Mucosa of descending colon (tissue), 3 donors: ENCODE measurements at regions not wholly inside any gene's neighbourhood (a gene's known extent, or its start where the extent isn't known, plus 50 kb on each side); places are given as distances from the start of the nearest gene placed in this dataset.

Source experiments
- ATAC-seq: fragments of 200-7000 bp; cut with Tn5 transposase; one replicate; pipeline ENCODE4 v1.9.1; 2020; ENCODE audit warnings: mild to moderate bottlenecking, moderate library complexity
- DNase-seq, 3 donors: peaks; one replicate each; pipeline ENCODE4 v3.0.0-alpha.2; 2020
- H3K36me3 ChIP-seq: fragments of 200-600 bp; one replicate; pipeline ENCODE4 v1.8.0; 2021; ENCODE audit warnings: low read depth, mild to moderate bottlenecking
- H3K4me1 ChIP-seq: fragments of 200-600 bp; one replicate; pipeline ENCODE4 v1.8.0; 2021; ENCODE audit warnings: low read depth, mild to moderate bottlenecking
- H3K4me3 ChIP-seq: fragments of 200-600 bp; one replicate; pipeline ENCODE4 v1.8.0; 2021; ENCODE audit warnings: mild to moderate bottlenecking
- H3K9me3 ChIP-seq: fragments of 200-600 bp; one replicate; pipeline ENCODE4 v1.8.0; 2021; ENCODE audit warnings: mild to moderate bottlenecking
- intact Hi-C, 2 donors: fragments of 100-400 bp; cut with DNase I in 1 of 2; cut with micrococcal nuclease in 1 of 2; formaldehyde crosslinking; loops; one replicate each; pipeline versions ENCODE4 v1.11.0 to v1.11.1; 2022; cut with DNase I, micrococcal nuclease
- TF ChIP-seq, protein P1 (sequence below): fragments of 200-600 bp; IDR thresholded peaks from one replicate; pipeline ENCODE4 v1.8.0; 2022; ENCODE audit warnings: antibody characterized with exemption, mild to moderate bottlenecking
- donor health status: DM: no; HTN: no; CAD: no; lungs with moderate emphysema.
- donor health status: DM: no; HTN: no; CAD: no.
- donor health status: DM: no; HTN: yes; CAD: no.

GRCh38 chr6:126185774-126186173, 154.1 kb upstream of the CENPW start:
- TF ChIP-seq, protein P1, sequence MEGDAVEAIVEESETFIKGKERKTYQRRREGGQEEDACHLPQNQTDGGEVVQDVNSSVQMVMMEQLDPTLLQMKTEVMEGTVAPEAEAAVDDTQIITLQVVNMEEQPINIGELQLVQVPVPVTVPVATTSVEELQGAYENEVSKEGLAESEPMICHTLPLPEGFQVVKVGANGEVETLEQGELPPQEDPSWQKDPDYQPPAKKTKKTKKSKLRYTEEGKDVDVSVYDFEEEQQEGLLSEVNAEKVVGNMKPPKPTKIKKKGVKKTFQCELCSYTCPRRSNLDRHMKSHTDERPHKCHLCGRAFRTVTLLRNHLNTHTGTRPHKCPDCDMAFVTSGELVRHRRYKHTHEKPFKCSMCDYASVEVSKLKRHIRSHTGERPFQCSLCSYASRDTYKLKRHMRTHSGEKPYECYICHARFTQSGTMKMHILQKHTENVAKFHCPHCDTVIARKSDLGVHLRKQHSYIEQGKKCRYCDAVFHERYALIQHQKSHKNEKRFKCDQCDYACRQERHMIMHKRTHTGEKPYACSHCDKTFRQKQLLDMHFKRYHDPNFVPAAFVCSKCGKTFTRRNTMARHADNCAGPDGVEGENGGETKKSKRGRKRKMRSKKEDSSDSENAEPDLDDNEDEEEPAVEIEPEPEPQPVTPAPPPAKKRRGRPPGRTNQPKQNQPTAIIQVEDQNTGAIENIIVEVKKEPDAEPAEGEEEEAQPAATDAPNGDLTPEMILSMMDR = no peak

GRCh38 chr6:126188279-126188909, 151.5 kb upstream of the CENPW start:
- DNase-seq = no peak
- TF ChIP-seq, protein P1 = no peak
- no peak for ATAC-seq
- Histone ChIP-seq H3K4me1 (no peaks in the 10 kb centered on the region), H3K36me3 (no peaks in the 10 kb centered on the region), H3K4me3 (no peak overlapping the region), H3K9me3 (no peaks in the 10 kb centered on the region)
- intact Hi-C loops = no loop called here

More at GRCh38 chr6:126185774-126186173, 154.1 kb upstream of the CENPW start:
- Histone ChIP-seq H3K36me3 (no peaks in the 10 kb centered on the region), H3K4me1 (no peaks in the 10 kb centered on the region), H3K4me3 (no peak overlapping the region), H3K9me3 (no peaks in the 10 kb centered on the region)
- DNase-seq (no peak), ATAC-seq (no peak)
- intact Hi-C loops = no loop called here

DNA sequence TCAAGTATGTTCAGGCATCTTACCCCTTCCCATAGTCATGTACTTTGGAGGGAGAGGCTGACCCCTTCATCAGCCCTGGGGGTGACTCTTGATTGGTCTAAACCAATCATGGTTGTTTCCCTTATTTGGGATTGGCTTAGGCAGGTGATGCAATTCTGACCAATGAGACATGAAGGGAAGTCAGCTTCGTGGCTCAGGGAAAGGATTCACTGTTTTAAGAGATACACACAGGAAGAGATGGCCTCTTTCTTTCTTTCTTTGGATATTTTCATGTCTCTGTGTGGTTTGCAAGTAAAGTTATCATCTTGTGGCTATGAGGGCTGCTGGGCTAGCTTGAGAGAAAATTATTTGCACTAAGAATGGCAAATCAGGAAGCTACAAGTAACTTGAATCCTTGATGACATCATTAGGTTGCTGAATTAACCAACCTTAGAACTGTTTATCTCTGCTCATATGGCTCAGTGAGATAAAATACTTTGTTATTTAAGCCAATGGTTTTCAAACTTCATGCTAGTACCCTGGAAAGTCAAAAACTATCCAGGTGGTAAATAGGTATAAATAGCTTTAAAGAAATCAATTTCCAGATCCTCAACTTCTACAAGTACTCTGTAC, 144.2 kb upstream of the CENPW start:
- no peaks in the 10 kb centered on the region for H3K4me1 ChIP-seq
- ATAC-seq = no peak
- TF ChIP-seq, protein P1 = no peak
- intact Hi-C loops = no loop called here
- H3K4me3 ChIP-seq = no peak overlapping the region
- no peaks in the 10 kb centered on the region for H3K9me3 ChIP-seq
- no peak for DNase-seq
- no peaks in the 10 kb centered on the region for H3K36me3 ChIP-seq

DNA sequence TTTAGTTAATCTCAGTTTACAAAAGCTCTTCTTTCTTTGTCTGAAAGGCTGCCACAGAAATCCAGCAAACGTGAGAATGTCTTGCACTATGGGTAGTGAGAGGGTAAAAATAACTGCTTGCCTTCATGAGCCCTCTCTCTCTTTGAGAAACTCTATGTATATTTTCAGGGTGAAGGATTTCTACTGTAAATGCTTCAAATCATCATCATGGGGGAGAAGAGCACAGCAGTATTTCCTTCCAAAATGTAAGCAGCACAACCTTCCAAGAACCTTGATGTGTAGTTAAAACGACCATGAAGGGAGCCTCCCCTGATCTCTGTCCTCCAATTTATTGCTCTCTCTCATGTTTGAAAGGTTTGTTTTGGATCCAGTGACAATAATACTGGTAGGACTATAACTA, 141.3 kb upstream of the CENPW start:
- no peak overlapping the region for H3K4me3 ChIP-seq
- no peaks in the 10 kb centered on the region for H3K36me3 ChIP-seq
- no peaks in the 10 kb centered on the region for H3K4me1 ChIP-seq
- TF ChIP-seq, protein P1 = no peak
- intact Hi-C loops = no loop called here
- no peaks in the 10 kb centered on the region for H3K9me3 ChIP-seq
- no peak for ATAC-seq
- DNase-seq = no peak

DNA sequence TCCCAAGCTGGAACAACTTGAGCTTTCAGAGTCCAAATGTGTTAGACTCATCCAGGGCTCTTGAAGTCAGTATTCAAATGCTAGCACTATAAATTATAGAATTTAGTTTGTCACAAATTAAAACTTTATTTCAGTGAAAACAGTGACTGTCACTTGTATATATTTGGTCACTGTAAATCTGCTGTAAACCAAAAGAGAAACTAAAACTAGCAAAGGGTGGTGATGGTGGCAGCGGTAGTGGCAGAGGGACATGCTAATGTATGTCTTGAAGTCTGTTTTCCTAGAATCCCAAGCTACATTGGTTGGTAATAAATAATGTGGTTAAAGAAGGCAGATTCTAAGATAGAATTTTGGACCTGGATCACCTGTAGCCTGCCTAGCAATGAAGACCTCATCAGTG, 140.4 kb upstream of the CENPW start:
- Histone ChIP-seq H3K4me1 (no peaks in the 10 kb centered on the region), H3K9me3 (no peaks in the 10 kb centered on the region), H3K4me3 (no peak overlapping the region), H3K36me3 (no peaks in the 10 kb centered on the region)
- TF ChIP-seq, protein P1 = no peak
- ATAC-seq (no peak), DNase-seq (no peak)
- intact Hi-C loops = no loop called here
